ENCODE measurements at regions not wholly inside any gene's neighbourhood (a gene's known extent, or its start where the extent isn't known, plus 50 kb on each side); places are given as distances from the start of the nearest gene placed in this dataset.

DNA sequence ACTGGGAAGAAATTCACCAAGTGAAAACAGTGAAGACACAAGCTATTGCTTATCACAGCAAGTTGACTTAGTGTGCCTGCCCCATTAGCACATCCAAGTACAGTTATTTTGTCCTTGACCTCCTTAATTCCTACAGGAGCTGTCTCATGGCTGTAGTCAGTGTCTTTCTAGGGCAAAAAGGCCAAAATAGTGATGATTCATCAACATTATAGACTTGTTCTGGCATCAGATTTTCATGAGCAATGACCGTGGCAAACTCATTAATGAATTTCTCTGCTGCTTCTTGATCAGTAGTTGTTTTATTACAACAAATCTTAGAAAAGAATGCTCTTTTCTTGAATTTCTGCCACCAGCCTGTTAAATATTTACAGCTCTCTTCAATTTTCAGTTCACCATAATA is 1169.3 kb upstream of the DDX18 start:
- no peak for DNase-seq (ENCODE audit: low read depth in 2 of 2)

DNA sequence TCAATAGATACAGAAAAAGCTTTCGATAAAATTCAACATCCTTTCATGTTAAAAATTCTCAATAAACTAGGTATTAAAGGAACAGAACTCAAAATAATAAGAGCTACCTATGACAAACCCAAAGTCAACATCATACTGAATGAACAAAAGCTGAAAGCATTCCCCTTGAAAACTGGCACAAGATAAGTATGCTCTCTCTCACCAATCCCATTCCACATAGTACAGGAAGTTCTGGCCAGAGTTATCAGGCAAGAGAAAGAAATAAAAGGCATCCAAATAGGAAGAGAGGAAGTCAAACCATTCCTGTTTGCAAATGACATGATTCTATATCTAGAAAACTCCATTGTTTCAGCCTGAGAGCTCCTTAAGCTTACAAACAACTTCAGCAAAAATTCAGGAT is 1145.8 kb upstream of the DDX18 start:
- DNase-seq (ENCODE audit: low read depth in 2 of 2): no peak

DNA sequence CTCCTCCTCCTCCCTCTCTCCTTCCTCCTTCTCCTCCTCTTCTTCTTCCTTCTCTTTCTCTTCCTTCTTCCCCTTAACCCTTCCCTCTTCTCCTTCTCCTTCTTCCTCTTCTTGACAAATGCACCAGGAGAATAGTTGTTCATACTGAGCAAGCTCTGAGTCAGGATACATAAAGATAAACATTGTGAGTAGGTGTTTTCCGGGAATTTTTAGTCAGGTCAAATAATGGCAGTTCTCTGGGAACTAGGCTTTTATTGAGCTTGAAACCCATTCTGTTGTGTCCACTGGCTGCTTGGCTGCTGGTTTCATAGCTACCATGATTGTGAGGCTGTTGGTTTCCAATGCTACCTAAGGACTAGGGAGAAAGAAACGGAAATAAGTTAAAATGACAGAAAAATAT is 1144.7 kb upstream of the DDX18 start:
- DNase-seq (ENCODE audit: low read depth in 2 of 2): no peak

DNA sequence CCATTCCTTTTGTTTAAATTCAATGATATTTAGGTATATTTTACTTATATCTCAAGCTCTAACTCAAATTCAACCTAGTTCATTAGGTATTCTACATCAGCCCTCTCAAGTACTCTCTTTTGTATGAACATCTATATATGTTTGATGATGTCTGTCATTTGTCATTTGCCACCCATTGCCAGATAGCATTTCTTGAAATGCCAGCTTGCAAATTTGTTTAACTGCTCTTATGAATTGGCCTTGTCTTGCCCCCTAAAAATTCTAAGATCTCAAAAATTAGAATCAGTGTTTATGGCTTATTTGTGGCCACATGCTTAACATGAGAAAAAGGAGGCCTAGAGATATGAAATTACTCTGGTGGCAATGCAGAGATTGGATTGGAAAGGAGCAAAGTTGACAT is 1140.3 kb upstream of the DDX18 start:
- DNase-seq (ENCODE audit: low read depth in 2 of 2): no peak

DNA sequence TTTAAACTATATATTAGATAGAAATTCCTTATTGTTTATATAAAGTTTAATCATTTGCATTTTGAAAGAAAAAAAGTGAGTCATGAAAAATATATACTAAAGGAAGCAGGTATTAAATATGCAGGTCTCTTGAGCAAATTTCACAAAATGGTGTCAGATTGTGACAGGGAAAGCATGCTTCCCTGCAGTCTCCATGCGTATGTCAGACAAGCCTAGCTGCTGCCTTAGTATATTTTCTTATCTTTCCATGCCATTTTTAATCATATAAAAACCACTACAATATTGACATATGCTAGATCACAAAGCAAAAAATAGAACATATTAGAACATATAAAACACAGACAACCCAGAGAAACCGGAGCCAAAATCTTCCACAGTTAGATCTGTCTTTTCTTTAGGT is 1137.7 kb upstream of the DDX18 start:
- DNase-seq (ENCODE audit: low read depth in 2 of 2): no peak

DNA sequence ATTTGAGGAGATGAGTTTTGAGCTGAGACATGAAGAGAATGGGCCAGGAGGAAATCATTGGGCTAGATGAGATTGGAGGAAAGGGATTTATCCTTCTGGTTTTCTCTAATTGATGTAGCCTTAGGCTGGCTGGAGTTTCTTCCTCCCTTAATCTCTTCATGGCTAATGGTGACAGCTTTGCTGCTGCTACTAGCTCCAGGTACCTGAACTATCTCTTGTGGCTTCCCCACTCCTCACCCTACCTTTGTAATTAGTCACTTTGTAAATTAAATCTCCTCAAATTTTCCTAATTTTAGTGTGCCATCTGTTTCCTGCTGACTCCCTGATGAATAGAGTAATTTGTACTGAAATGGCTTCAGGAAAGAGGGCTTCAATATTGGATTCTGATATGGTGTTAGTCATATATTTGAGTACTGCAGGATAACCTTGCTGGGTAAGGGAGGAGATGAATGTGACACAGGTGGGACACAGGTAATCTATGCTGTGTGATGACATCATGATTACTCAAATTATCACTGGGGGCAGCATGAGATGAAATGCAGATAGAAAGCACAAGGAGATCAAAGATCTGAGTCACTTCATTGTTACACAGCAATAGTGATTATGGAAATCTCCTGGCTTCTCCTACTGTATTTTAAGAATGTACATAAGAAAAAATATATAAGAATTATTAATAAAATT is 1134.1 kb upstream of the DDX18 start:
- no peak for DNase-seq (ENCODE audit: low read depth in 2 of 2)

DNA sequence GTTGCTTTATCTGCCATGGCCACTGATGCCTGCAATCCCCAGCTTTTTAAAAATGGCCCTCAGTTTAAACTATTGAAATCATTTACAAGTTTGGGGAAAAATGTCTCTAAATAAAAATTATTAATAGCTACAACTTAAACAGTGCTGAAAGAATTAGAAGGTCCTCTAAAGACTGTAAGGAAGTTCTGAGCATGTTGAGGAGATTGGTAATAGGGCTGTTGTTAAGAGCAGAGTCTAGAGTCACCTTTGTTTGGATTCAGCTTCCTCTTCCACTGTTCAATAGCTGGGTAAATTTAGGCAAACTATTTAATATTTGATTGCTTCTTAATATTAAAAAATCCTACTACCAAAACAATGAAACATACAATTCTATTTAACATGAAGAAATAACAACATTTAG is 1127.1 kb upstream of the DDX18 start:
- no peak for DNase-seq (ENCODE audit: low read depth in 2 of 2)

DNA sequence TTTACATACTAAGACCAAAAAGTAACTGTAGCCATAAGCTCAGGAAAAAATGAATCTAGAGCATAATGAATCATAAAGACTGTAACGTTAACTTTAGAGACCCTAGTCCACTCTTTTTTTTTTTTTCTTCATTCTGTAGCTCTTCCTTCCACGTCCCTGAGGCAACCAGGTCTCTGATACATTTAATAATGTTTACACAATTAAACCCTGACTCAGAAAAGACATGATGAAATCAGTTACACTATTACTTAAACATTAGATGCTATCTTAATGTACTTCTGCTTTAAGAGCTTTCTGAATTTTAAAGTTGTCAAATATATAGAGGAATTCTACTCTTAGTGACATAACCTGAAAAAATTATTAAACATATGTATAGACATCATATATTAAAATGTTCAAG is 1121.5 kb upstream of the DDX18 start:
- DNase-seq (ENCODE audit: low read depth in 2 of 2): no peak

DNA sequence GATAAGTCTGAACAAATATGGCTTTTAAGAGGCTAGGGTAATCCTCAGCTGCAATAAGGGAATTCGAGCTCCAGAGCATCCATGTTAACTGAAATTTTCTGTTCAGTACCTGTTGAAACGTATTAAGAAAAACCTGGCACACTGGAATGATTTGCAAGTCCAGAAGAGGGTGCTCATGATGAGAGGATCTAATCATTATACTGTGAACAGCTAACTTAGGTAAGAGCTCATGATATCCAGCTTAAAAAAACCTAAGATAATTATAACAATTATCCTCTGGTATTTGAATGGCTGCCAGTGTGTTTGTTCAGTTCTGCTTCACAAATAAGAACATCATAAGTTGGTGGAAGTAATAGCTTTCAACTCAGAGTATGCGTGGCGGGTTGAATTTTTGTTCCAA is 1118.3 kb upstream of the DDX18 start:
- no peak for DNase-seq (ENCODE audit: low read depth in 2 of 2)

DNA sequence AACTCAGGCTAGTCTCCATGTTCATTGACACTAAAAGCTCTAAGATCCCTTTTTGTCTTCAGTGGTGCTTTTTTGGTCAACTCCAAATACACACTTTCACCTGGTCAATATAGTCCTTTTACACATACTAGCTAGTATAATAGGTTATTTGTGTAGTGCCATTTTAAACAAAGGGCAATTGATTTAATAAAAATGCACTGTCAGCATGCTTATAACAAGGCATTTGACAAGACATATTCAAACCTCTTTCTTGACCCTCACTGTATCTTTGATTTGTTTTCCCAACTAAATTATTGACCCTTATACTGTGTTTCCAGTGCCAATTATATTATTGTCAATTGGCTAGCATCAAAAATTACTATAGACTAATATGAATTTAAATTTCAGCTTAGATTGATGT is 1117.6 kb upstream of the DDX18 start:
- no peak for DNase-seq (ENCODE audit: low read depth in 2 of 2)

DNA sequence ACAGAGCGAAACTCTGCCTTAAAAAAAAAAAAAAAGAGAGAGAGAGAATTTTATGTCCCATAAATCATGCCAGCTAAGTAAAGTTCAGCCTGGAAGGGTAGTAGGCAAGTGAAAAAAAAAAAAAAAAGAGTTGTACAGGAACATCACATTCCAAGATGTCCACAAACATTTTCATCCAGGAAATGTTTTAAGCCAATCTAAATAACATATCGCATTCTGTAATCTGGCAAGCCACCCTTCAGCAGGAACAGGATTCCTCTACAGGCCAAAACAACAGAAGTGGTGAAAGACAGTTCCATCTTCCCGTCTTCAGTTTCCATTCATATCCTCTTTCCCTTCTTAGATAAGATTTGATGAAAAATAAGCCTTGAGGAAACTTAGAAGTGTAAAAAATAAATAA is 1108.1 kb upstream of the DDX18 start:
- no peak for DNase-seq (ENCODE audit: low read depth in 2 of 2)

DNA sequence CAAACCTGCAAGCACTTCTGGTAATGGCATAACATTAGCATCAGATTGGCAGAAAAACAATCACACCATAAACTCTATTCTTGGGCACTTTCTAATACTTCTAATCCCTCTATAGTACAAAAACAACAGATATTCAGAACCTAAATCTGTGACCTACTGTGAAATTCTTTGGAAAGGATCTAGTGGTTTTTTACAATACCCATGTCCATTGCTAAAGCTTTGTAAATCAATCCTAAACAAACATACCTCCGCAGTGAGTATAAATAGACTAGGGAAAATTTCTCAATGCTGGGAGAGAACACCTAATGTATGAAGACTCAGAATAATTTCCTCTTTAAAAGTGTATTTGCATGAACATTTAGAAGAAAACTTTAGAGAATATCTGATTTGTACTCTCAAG is 1098.5 kb upstream of the DDX18 start:
- no peak for DNase-seq (ENCODE audit: low read depth in 2 of 2)

DNA sequence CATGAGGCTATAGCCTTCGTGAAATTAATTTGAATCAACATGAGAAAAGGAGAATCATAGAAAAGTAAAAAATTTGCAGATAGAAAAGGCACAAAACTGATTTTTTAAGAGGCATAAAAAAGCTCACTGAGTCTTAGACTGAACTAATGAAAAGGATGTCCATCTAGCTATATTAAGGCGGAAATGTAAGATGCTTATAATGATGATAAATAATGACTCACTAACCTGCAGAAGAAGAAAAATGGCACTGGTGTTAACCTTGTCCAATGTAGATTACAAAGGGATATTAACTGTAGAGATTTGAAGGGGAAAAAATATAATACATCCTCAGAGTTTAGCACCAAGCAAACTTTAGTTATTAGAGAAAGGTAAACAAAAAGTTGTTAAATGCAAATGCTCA is 1098.0 kb upstream of the DDX18 start:
- DNase-seq (ENCODE audit: low read depth in 2 of 2): no peak

DNA sequence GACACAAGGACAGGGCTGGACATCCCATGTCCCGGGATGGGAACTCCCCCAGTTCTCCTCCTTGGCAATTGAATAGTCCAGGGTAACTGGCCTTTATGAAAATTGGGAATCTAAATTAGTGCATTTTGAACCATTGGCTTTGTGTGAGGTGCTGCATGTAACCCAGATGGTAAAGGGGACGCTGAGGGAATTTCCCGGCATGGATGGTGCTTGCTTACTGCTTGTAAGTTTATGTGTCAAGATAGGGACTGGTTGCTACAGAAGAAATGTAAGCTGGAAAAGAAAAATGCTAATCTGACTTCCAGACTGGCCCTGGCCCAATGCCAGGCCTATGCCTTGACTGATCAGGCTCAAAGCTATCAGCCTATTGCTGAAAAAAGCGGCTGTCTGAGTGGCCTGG is 1096.7 kb upstream of the DDX18 start:
- DNase-seq (ENCODE audit: low read depth in 2 of 2): no peak

DNA sequence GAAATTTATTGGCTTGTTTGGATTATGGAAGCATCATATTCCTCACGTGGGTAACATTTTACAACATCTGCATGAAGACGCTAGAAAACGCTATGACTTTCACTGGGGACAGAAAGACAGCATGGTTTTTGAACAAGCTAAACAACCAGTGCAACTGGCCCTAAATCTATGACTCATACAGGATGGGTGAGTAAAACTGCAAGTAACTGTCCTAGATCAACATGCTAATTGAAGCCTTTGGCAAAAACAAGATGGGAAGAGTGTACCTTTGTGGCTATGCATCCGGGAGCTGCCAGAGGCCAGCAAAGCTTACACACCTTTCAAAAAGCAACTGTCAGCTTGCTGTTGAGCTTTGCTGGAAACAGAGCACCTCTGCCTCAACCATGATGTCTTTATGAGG is 1096.0 kb upstream of the DDX18 start:
- DNase-seq (ENCODE audit: low read depth in 2 of 2): no peak

DNA sequence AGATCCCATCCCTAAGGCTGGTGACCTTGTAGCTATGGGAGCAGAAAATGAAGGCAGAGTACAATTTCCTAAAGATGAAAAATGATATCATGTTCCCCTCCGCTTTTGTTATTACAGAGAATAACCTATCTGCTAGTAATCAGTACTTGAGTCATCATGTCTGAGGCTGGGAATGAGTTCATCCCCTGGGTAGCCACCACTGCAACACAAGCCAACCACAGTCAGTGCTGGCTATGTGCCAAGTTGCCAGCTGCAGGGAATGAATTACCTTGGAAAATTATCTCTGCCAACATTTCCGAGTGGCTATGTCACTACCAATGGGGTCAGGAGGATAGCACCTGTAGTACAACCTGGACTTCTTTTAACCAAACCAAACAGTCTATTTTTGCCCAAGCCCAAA is 1094.7 kb upstream of the DDX18 start:
- DNase-seq (ENCODE audit: low read depth in 2 of 2): no peak

DNA sequence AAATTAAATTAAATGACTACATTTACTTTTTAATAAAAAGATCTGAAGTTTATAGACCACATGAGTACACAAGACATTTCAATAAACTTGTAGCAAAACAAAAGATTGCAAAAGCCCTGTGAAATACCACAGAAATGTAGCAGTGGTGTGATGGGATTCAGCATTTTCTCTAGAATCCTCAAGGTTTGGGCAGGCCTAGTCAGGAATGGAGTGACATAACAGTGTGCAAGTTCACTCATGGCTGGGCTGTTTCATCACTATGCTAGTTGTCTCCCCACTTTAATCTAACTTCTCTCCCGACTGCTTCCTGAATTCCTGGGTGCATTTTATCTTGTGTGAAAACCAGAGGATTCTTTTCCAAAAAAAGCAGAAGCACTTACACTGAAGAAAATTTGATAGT is 1089.9 kb upstream of the DDX18 start:
- no peak for DNase-seq (ENCODE audit: low read depth in 2 of 2)

DNA sequence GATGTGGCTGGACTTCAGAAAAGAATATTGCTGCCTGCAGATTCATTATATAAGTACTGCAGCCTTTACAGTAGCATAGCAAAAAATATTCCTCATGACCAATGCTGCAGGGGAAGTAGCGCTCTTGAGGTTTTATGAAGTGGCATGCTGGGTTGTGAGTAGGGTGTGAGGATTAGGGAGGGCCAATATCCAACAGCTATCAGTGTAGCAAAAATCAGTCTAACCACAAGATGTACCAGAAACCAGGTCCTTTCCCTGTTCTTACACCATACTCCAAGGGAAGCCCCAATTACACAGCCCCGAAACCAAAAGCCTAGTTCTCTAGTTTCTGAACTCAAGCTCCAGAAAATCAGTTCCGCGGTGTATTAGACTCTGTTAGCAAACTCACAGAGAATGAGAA is 1082.2 kb upstream of the DDX18 start:
- DNase-seq (ENCODE audit: low read depth in 2 of 2): no peak

DNA sequence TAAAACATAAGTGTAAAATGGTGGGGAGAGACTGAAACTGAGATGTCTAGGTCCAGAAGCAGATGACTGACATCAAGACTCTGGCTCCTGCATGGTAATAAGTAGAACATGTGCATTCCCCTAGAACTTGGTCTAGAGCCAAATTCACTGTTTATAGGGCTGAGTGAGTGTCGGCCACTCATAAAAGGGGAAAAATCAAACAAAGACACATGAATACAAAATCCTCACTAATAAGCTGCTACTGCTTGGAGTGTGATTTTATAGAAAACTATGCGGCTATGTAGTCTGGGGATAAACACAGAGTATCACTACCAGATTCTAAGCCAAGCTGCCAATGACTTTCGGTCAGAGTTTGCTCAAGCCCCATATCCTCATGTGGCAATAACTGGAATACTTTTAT is 1080.8 kb upstream of the DDX18 start:
- DNase-seq (ENCODE audit: low read depth in 2 of 2): no peak

DNA sequence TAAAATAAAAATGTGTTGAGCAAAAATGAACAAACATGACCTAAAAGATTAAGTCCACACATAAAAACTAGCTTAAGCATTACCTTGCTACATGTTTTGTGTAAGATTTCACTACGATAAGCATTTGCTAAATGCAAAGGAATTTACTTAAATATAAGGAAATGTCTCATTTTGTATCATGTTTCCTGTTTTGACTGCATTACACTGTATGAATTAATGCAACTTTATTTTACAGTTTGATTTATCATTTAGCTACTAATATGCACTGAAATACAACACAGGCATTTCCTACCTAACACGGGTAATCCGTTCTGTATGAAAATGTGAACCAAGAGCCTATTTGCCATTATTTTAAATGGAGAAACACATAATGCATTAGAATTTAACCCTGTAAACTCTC is 1076.5 kb upstream of the DDX18 start:
- no peak for DNase-seq (ENCODE audit: low read depth in 2 of 2)

DNA sequence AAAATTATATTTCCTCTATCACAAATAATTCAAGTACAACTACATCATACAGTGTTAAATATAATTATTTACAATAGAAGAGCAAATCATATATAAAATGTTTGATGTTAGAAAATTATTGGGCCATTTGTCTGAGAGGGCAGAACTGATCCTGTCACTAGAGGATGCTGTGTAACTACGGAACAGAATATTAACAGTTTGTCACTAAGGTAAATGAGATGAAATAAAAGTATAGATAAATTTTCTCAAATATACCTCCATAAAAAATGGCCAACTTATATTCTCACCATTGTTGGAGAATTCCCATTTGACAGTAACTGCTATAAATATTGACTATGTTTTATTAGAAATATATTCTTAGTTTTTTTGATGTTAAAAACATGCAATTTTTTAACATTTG is 1067.4 kb upstream of the DDX18 start:
- DNase-seq (ENCODE audit: low read depth in 2 of 2): no peak

DNA sequence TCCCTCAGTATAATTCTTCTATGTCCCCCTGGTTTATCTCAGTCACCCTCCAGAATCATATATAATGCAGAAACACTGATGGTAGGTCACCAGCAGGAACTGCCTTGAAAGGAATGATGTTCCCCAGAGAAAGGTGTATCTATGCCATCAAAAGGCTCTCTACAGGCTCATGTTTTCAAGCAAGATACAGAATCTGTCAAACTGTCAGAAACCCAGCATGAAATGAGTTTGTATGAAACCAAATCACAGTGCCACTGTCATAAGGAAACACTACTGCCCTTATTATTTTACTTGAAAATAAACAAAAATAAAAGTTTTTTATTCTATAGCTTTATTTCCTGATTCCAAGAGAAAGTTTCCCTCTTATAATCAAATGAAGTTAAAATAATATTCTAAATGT is 1064.5 kb upstream of the DDX18 start:
- DNase-seq (ENCODE audit: low read depth in 2 of 2): no peak

DNA sequence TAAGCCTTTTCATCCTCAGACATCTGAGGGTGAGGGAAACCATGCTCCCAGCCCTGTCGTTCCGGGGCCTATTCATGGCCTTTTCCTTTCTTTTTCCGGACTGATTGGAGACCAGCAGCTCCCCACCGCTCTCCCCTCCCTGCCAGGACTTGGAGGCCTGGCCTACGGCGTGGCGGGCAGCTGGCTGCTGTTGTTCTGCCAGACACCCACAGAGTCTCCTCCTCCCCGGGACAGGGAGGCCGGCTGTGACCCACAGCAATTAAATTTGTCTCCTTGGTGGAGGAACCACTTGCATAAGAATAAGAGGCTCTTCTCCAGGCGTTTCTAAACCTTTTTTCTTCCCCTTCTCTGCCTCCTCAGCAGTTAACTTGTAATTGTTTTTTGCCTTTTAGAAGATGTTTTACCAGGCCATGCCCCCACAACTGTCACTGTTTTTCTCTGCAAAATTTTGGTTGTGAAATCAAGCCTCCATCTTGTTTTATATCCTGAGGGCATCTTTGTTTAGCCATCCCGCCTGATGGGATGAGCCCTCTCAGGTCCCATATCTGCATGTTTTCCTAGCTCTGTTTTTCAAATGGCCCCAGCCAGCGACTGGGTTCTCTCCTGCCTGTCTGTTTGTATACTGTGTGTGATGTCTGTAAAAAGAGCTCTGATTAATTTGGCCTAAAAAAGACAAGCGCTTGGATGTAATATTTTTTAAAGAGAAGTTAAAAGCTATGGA is 1060.0 kb upstream of the DDX18 start:
- no peak for DNase-seq (ENCODE audit: low read depth in 2 of 2)

DNA sequence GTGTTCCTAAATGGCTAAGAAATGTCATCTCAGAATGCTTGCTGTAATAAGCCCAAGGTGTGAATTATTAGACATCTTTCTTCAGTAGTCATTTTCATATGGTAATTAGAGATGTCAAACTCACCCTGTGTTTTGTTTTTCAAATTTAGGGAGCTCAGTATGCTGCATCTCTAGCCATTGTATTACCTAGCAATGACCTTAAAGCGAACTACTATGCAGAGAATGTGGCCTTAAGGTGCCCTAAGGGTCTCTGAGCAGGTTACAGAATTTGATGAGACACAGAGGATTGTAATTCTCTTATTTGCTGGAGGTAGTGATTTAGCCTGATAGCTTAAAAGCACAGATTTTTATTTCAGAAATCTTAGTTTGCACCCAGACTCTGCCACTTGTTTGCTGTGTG is 1052.6 kb upstream of the DDX18 start:
- no peak for DNase-seq (ENCODE audit: low read depth in 2 of 2)

Measured in stimulated activated CD4-positive, alpha-beta T cell treated with anti-CD3 and anti-CD28 coated beads, Interleukin-15, amount 100 ng/mL, for 48 hours (primary cell).